WERI-Rb-1 (cell line): ENCODE measurements at regions not wholly inside any gene's neighbourhood (a gene's known extent, or its start where the extent isn't known, plus 50 kb on each side); places are given as distances from the start of the nearest gene placed in this dataset.

Experiments
- DNase-seq: peaks from one replicate; pipeline ENCODE4 v3.0.0-alpha.2; 2020
- H3K27ac ChIP-seq: fragments of 250-450 bp; sonication (Bioruptor Pico); 2 replicates; pipeline ENCODE4 v1.5.1; 2020; ENCODE audit warnings: mild to moderate bottlenecking, moderate library complexity
- H3K27me3 ChIP-seq: fragments of 250-450 bp; sonication (Bioruptor Pico); 2 replicates; pipeline ENCODE4 v1.5.1; 2021; ENCODE audit warnings: mild to moderate bottlenecking, low read depth, moderate library complexity; ENCODE audit not compliant: insufficient read depth, severe bottlenecking
- H3K36me3 ChIP-seq: fragments of 250-450 bp; sonication (Bioruptor Pico); 2 replicates; pipeline ENCODE4 v1.5.1; 2020; ENCODE audit warnings: mild to moderate bottlenecking, moderate library complexity
- H3K4me3 ChIP-seq: 2 replicates; pipeline ENCODE4 v1.5.1; 2011; ENCODE audit warnings: low read depth, mild to moderate bottlenecking, control low read depth, low read length
- H3K9me3 ChIP-seq: fragments of 250-450 bp; sonication (Bioruptor Pico); 2 replicates; pipeline ENCODE4 v1.5.1; 2021; ENCODE audit warnings: mild to moderate bottlenecking, moderate library complexity; ENCODE audit not compliant: severe bottlenecking
- CTCF ChIP-seq: IDR thresholded peaks from 2 replicates; pipeline ENCODE4 v1.5.1; 2011; ENCODE audit warnings: low read depth, mild to moderate bottlenecking, control low read depth, inconsistent platforms, low read length

- H3K9me3 ChIP-seq: no peaks in the 10 kb centered on the region
Observed at GRCh38 chr10:130425881-130426435, 289.8 kb downstream of the GLRX3 start.

DNA sequence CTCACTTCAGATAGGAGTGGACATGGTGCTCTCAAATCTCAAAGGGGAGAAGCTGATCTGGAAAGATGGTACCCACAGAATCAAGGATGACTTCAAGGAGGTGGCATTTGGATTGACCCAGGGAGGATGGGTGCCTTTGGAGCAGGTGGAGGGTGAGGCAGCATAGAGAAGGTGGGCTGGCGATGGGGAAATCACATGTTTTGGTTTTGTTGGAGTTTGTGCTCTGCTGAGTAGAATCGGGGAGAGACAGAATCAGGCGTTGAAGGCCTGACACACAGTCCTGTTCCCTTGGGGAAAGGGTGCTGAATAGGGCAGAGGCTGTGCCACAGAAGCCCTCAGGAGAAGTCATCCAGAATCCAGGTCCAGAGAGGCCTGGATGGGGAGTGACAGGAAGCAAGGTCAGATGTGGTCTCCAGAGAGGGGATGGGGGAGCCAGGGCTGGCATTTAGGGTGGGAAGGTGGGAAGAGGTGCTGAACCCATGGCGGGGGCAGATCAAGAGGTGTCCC lies 291.1 kb downstream of the GLRX3 start:
- no peak for DNase-seq
- H3K27ac ChIP-seq: no peak overlapping the region
- H3K4me3 ChIP-seq: no peak overlapping the region
- no peaks in the 10 kb centered on the region for H3K27me3 ChIP-seq
- no peaks in the 10 kb centered on the region for H3K36me3 ChIP-seq
- H3K9me3 ChIP-seq: no peaks in the 10 kb centered on the region
- TF ChIP-seq CTCF: no peak

More at GRCh38 chr10:130425881-130426435, 289.8 kb downstream of the GLRX3 start:
- Histone ChIP-seq H3K36me3 (no peaks in the 10 kb centered on the region), H3K4me3 (no peak overlapping the region), H3K27ac (no peak overlapping the region), H3K27me3 (no peaks in the 10 kb centered on the region)
- DNase-seq: no peak
- TF ChIP-seq CTCF: no peak

GRCh38 chr10:130428936-130429335 lies 292.7 kb downstream of the GLRX3 start:
- Histone ChIP-seq H3K27me3 (no peaks in the 10 kb centered on the region), H3K27ac (no peak overlapping the region), H3K36me3 (no peaks in the 10 kb centered on the region), H3K9me3 (no peaks in the 10 kb centered on the region), H3K4me3 (no peak overlapping the region)
- no peak for TF ChIP-seq CTCF
- no peak for DNase-seq

- H3K9me3 ChIP-seq: no peaks in the 10 kb centered on the region
- no peak for DNase-seq
- no peaks in the 10 kb centered on the region for H3K36me3 ChIP-seq
- H3K4me3 ChIP-seq: no peak overlapping the region
- H3K27me3 ChIP-seq: no peaks in the 10 kb centered on the region
- TF ChIP-seq CTCF: no peak
- no peak overlapping the region for H3K27ac ChIP-seq
Observed at GRCh38 chr10:130429809-130430208, 293.6 kb downstream of the GLRX3 start.

DNA sequence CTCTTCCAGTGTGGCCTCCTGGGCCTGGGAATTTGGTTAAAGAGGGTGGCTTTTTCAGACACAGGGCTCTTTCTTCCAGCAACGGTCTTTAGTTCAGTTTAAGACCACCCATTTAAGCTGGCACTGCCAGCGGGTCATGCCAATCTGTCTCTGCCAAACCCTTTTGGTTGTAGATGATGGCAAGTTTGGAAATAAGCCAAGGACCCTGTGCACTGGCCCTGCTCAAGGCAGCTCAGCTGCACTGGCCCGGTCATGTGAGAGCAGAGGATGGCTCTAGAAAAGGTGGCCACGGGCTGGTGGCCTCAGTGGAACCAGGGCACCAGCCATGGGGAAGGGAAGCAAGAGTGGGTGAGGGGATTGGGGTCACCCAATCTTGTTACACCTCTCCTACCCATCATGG lies 294.1 kb downstream of the GLRX3 start:
- H3K9me3 ChIP-seq: no peaks in the 10 kb centered on the region
- TF ChIP-seq CTCF: no peak
- H3K4me3 ChIP-seq: no peak overlapping the region
- no peaks in the 10 kb centered on the region for H3K36me3 ChIP-seq
- H3K27me3 ChIP-seq: no peaks in the 10 kb centered on the region
- DNase-seq: no peak
- no peak overlapping the region for H3K27ac ChIP-seq
